GM12878 (cell line): ENCODE measurements at regions not wholly inside any gene's neighbourhood (a gene's known extent, or its start where the extent isn't known, plus 50 kb on each side); places are given as distances from the start of the nearest gene placed in this dataset.

Experiments used
- ATAC-seq: fragments of 200-7000 bp; cut with Tn5 transposase; 3 replicates; pipeline ENCODE4 v1.9.1; 2020; ENCODE audit warnings: mild to moderate bottlenecking, moderate library complexity
- BruUV-seq: library from RNA; stranded (reverse); fragments of 400-500 nt; replicated peaks from 2 replicates; lab custom pipeline; 2021; lab: Mats Ljungman, UMichigan
- CTCF ChIA-PET: fragments of 300-600 bp; sonication (Branson Sonifier 250); formaldehyde crosslinking; extraction: SDS; loops from one replicate; lab custom pipeline; 2021; ENCODE audit warnings: inconsistent platforms; lab: Yijun Ruan, JAX
- POLR2A ChIA-PET: fragments of 350-600 bp; formaldehyde crosslinking; extraction: SDS; loops from one replicate; lab custom pipeline; 2021; ENCODE audit warnings: inconsistent platforms; lab: Charles Lee
- RAD21 ChIA-PET: fragments of 300-600 bp; sonication (Branson Sonifier 250); formaldehyde crosslinking; loops from one replicate; lab custom pipeline; 2023; ENCODE audit warnings: antibody characterized with exemption; ENCODE audit not compliant: unreplicated experiment; lab: Charles Lee
- SMC1A ChIA-PET: fragments of 300-600 bp; sonication (Branson Sonifier 250); formaldehyde crosslinking; loops from one replicate; lab custom pipeline; 2023; ENCODE audit not compliant: unreplicated experiment, uncharacterized antibody; lab: Charles Lee
- DNase-seq: peaks from one replicate; pipeline ENCODE4 v3.0.0-alpha.2; 2011; ENCODE audit warnings: low read depth, low spot score
- FAIRE-seq: peaks from 3 replicates; lab custom pipeline; 2011; peaks lifted over from hg19 to GRCh38; lab: Jason Lieb, UNC
- H2AFZ ChIP-seq: 2 replicates; pipeline ENCODE4 v1.6.0; 2011; ENCODE audit warnings: low read depth, low read length, control low read depth; ENCODE audit not compliant: control insufficient read depth
- H3K27ac ChIP-seq: 2 replicates; pipeline ENCODE4 v1.5.1; 2011; ENCODE audit warnings: control low read depth; ENCODE audit not compliant: control insufficient read depth, insufficient read depth
- H3K27me3 ChIP-seq, 2 experiments: replicated peaks in 1 of 2; 2 replicates each; pipeline versions ENCODE4 v1.6.0 to v1.6.1; 2011; ENCODE audit warnings: low read length in 1 of 2; ENCODE audit not compliant: control insufficient read depth in 2 of 2, insufficient read depth in 2 of 2
- H3K36me3 ChIP-seq, 2 experiments: 2 replicates each; pipeline ENCODE4 v1.5.1; 2011; ENCODE audit warnings: low read length in 1 of 2; ENCODE audit not compliant: control insufficient read depth in 2 of 2, insufficient read depth in 2 of 2
- H3K4me1 ChIP-seq: 2 replicates; pipeline ENCODE4 v1.6.1; 2011; ENCODE audit warnings: mild to moderate bottlenecking, low read length, moderate library complexity, mixed read lengths; ENCODE audit not compliant: control insufficient read depth, insufficient read depth
- H3K4me2 ChIP-seq: 2 replicates; pipeline ENCODE4 v1.6.0; 2011; ENCODE audit warnings: control low read depth; ENCODE audit not compliant: control insufficient read depth, insufficient read depth
- H3K4me3 ChIP-seq: fragments of 200-600 bp; sonication (generic); 2 replicates; pipeline ENCODE4 v1.5.1; 2016
- H3K79me2 ChIP-seq: 2 replicates; pipeline ENCODE4 v1.6.0; 2011; ENCODE audit warnings: low read length; ENCODE audit not compliant: control insufficient read depth, insufficient read depth
- H3K9ac ChIP-seq: 2 replicates; pipeline ENCODE4 v1.8.0; 2011; ENCODE audit warnings: low read length, control low read depth, mixed read lengths; ENCODE audit not compliant: control insufficient read depth, insufficient read depth
- H3K9me3 ChIP-seq: replicated peaks from 3 replicates; pipeline ENCODE4 v1.5.1; 2011; ENCODE audit warnings: mild to moderate bottlenecking, low read length; ENCODE audit not compliant: control insufficient read depth, insufficient read depth
- H4K20me1 ChIP-seq: 2 replicates; pipeline ENCODE4 v1.6.0; 2011; ENCODE audit not compliant: control insufficient read depth, insufficient read depth
- CREB1 ChIP-seq: IDR thresholded peaks from 2 replicates; pipeline ENCODE4 v1.6.1; 2012; ENCODE audit warnings: low read depth, mild to moderate bottlenecking, inconsistent platforms
- FOS ChIP-seq: IDR thresholded peaks from 3 replicates; pipeline ENCODE4 v1.6.1; 2011; ENCODE audit warnings: borderline replicate concordance; ENCODE audit not compliant: insufficient read length; ENCODE audit errors: extremely low read depth
- HDAC6 ChIP-seq: fragments of 200-600 bp; sonication (generic); IDR thresholded peaks from one replicate; pipeline ENCODE4 v1.8.0; 2017; ENCODE audit warnings: antibody characterized with exemption; ENCODE audit not compliant: unreplicated experiment
- HDGF ChIP-seq: fragments of 450-650 bp; IDR thresholded peaks from 2 replicates; pipeline ENCODE4 v1.6.1; 2016; ENCODE audit warnings: antibody characterized with exemption
- KAT2A ChIP-seq: conservative IDR thresholded peaks from 2 replicates; pipeline ENCODE4 v1.6.1; 2011; ENCODE audit warnings: low read depth, low read length; ENCODE audit not compliant: control insufficient read depth
- KLF5 ChIP-seq: fragments of 450-650 bp; IDR thresholded peaks from 2 replicates; pipeline ENCODE4 v1.6.1; 2014; ENCODE audit warnings: mild to moderate bottlenecking; ENCODE audit not compliant: partially characterized antibody
- LARP7 ChIP-seq: fragments of 450-650 bp; IDR thresholded peaks from 2 replicates; pipeline ENCODE4 v1.6.1; 2017; ENCODE audit warnings: mild to moderate bottlenecking
- MEF2B ChIP-seq: fragments of 450-650 bp; IDR thresholded peaks from 2 replicates; pipeline ENCODE4 v1.6.1; 2018; ENCODE audit warnings: mild to moderate bottlenecking, moderate library complexity; ENCODE audit not compliant: partially characterized antibody, poor library complexity, severe bottlenecking
- MLLT1 ChIP-seq: fragments of 450-650 bp; IDR thresholded peaks from 2 replicates; pipeline ENCODE4 v1.6.1; 2016; ENCODE audit warnings: mild to moderate bottlenecking
- NBN ChIP-seq: fragments of 450-650 bp; IDR thresholded peaks from 2 replicates; pipeline ENCODE4 v1.6.1; 2016
- NRF1 ChIP-seq: conservative IDR thresholded peaks from 2 replicates; pipeline ENCODE4 v1.6.1; 2011; ENCODE audit warnings: mild to moderate bottlenecking, low read depth, low read length, improper control_type of control experiment
- SMAD1 ChIP-seq: fragments of 450-650 bp; IDR thresholded peaks from 2 replicates; pipeline ENCODE4 v1.6.1; 2018; ENCODE audit warnings: mild to moderate bottlenecking, low read depth; ENCODE audit not compliant: partially characterized antibody
- TAF1 ChIP-seq: IDR thresholded peaks from 2 replicates; pipeline ENCODE4 v1.6.1; 2011; ENCODE audit warnings: mild to moderate bottlenecking, low read depth, low read length, borderline replicate concordance
- ZNF24 ChIP-seq: fragments of 450-650 bp; IDR thresholded peaks from 2 replicates; pipeline ENCODE4 v1.6.1; 2017; ENCODE audit warnings: antibody characterized with exemption, mild to moderate bottlenecking
- WGBS: methylation state at CpG from one replicate; pipeline ENCODE4 v1.1.6; 2016; ENCODE audit warnings: low lambda C conversion rate; ENCODE audit not compliant: insufficient replicate concordance, insufficient coverage; ENCODE audit errors: missing lambda C conversion rate; 5-methylcytosine and 5-hydroxymethylcytosine counted together
- in situ Hi-C: fragments of 300-500 bp; cut with MboI; formaldehyde crosslinking; loops from 9 replicates; pipeline ENCODE4 v1.14.3; 2018; ENCODE audit warnings: mixed read lengths
- intact Hi-C: fragments of 100-400 bp; cut with micrococcal nuclease; formaldehyde crosslinking; loops from one replicate; pipeline ENCODE4 v1.14.2; 2022; ENCODE audit not compliant: unreplicated experiment

GRCh38 chr12:72792889-72793288 lies 520.7 kb downstream of the TRHDE start:
- H3K4me2 ChIP-seq: no peak overlapping the region
- in situ Hi-C loops: no loop called here
- ChIA-PET POLR2A (no interaction called here), RAD21 (no interaction called here), SMC1A (no interaction called here), CTCF (no interaction called here)
- no peaks in the 10 kb centered on the region for H3K9me3 ChIP-seq
- H3K36me3 ChIP-seq: no peaks in the 10 kb centered on the region
- H3K79me2 ChIP-seq: no peaks in the 10 kb centered on the region
- H3K4me3 ChIP-seq: no peak overlapping the region
- 77% methylated on average over 3 of the region's 3 CpGs for WGBS
- FAIRE-seq (no peak), DNase-seq (no peak), ATAC-seq (peak; percentile 47)
- TF ChIP-seq FOS: no peak
- no peak for TF ChIP-seq HDAC6
- no peak for TF ChIP-seq NRF1
- no peak for TF ChIP-seq KAT2A
- TF ChIP-seq MLLT1: no peak
- TF ChIP-seq SMAD1: no peak
- TF ChIP-seq ZNF24: no peak
- no peak for TF ChIP-seq TAF1
- no peak for TF ChIP-seq LARP7
- no peak for TF ChIP-seq KLF5
- no peak for TF ChIP-seq MEF2B
- no peak for TF ChIP-seq NBN
- TF ChIP-seq HDGF: no peak
- TF ChIP-seq CREB1: no peak
- BruUV-seq: no TSS peak
- no peak overlapping the region for H3K9ac ChIP-seq
- intact Hi-C loops: no loop called here
- H3K4me1 ChIP-seq: no peaks in the 10 kb centered on the region
- no peaks in the 10 kb centered on the region for H3K27me3 ChIP-seq
- H4K20me1 ChIP-seq: no peaks in the 10 kb centered on the region
- H3K27ac ChIP-seq: no peak overlapping the region
- no peak overlapping the region for H2AFZ ChIP-seq
